ACC112 (cell line): ENCODE measurements at regions not wholly inside any gene's neighbourhood (a gene's known extent, or its start where the extent isn't known, plus 50 kb on each side); places are given as distances from the start of the nearest gene placed in this dataset.

ENCODE experiments used
- H2AFZ ChIP-seq: fragments of 200-600 bp; sonication (generic); one replicate; pipeline ENCODE4 v1.6.0; 2017; ENCODE audit warnings: antibody characterized with exemption, low read length; ENCODE audit not compliant: unreplicated experiment
- H3K27ac ChIP-seq: fragments of 200-600 bp; sonication (generic); 2 replicates; pipeline ENCODE4 v1.5.1; 2014; ENCODE audit warnings: low read depth, mild to moderate bottlenecking, antibody characterized with exemption, low read length, moderate library complexity
- H3K27me3 ChIP-seq: fragments of 200-600 bp; sonication (generic); 2 replicates; pipeline ENCODE4 v1.6.1; 2014; ENCODE audit warnings: mild to moderate bottlenecking, antibody characterized with exemption, low read length, moderate library complexity, mixed read lengths; ENCODE audit not compliant: insufficient read depth
- H3K36me3 ChIP-seq: fragments of 200-600 bp; sonication (generic); 2 replicates; pipeline ENCODE4 v1.6.1; 2016; ENCODE audit warnings: mild to moderate bottlenecking, antibody characterized with exemption, low read length, moderate library complexity, mixed read lengths; ENCODE audit not compliant: insufficient read depth
- H3K4me1 ChIP-seq: fragments of 200-600 bp; sonication (generic); one replicate; pipeline ENCODE4 v1.6.1; 2016; ENCODE audit warnings: low read length, mixed read lengths; ENCODE audit not compliant: insufficient read depth, unreplicated experiment, control insufficient read depth
- H3K4me3 ChIP-seq: fragments of 200-600 bp; sonication (generic); 2 replicates; pipeline ENCODE4 v1.5.1; 2014; ENCODE audit warnings: mild to moderate bottlenecking, low read depth, low read length
- H3K79me2 ChIP-seq: fragments of 200-600 bp; sonication (generic); one replicate; pipeline ENCODE4 v1.6.0; 2016; ENCODE audit warnings: low read length; ENCODE audit not compliant: control insufficient read depth, unreplicated experiment, insufficient read depth

DNA sequence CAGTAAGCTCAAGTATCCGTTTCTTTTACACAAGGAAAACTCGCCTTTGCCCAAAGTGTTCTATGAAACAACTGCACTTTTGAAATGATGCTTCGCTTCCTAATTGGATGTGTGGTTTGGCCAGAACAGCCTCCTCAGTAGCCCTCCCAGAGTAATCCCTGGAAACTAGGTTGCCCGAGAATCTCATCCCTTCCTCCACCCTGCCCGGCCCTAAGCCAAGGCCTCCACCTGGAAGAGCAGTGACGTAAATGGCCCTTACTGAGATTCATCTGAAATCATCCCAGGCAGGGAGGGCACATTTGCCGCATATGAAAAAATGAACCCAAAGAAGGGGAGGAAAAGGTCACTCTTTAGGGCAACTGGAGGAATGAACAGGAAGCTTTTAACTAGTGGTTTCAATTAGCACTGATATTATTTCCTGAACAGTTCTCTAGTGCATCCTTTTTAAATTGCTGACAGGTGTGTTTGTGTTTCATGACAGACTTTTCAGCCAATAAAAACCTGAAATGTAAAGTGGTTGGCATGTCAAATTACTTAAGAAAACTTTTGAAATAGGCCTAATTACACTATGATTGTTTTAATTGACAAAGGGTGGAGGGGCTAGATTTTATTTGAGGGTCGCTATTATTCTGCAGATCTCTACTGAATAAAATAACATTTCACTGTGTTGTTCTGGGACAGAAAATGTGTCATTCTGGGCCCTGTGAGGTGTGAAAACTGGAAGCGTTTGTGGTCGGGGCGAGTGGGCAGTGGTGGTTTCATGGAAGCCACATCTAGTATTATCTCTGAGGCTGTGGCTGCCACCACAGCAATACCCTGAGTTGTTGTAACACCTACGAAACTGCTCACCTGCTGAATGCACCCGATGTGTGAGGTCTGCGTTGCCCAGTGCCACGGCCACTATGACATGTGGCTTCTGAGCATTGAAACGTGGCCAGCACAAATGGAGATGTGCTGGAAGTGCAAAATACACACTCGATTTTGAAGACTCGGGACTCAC, 112.1 kb downstream of the ZIC5 start:
- Histone ChIP-seq H3K4me3 (no peak overlapping the region), H2AFZ (no peak overlapping the region), H3K4me1 (no peaks in the 10 kb centered on the region), H3K27me3 (peaks cover 34% of the 10 kb centered on the region; the same call in 1 of the 2 replicates), H3K79me2 (no peaks in the 10 kb centered on the region), H3K27ac (no peak overlapping the region), H3K36me3 (no peaks in the 10 kb centered on the region)

DNA sequence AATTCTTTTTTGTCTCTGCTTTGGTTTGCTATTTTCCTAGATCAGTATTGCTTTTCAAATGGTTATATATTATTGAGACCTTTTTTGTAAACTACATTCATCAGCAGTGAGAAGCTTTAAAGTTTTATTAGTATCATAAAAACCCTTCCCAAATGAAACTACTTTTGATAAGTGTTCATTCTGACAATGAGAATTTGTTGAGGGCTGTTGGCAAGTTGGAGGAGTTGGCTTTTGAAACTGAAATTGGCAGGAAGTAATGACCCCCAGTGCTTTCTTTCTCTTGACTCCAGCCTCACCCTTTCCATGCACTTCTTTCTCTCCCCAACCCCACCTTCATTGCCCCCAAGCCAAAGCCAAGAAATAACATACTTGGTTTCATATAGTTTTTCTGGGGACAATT, 113.8 kb downstream of the ZIC5 start:
- Histone ChIP-seq H3K79me2 (no peaks in the 10 kb centered on the region), H3K4me1 (no peaks in the 10 kb centered on the region), H3K36me3 (no peaks in the 10 kb centered on the region), H3K27ac (no peak overlapping the region), H3K27me3 (peaks cover 48% of the 10 kb centered on the region; the same call in 1 of the 2 replicates), H2AFZ (no peak overlapping the region), H3K4me3 (no peak overlapping the region)

GRCh38 chr13:99855526-99856420, 115.8 kb downstream of the ZIC5 start:
- Histone ChIP-seq H3K79me2 (no peaks in the 10 kb centered on the region), H3K4me3 (no peak overlapping the region), H3K4me1 (no peaks in the 10 kb centered on the region), H3K36me3 (no peaks in the 10 kb centered on the region), H2AFZ (no peak overlapping the region), H3K27ac (no peak overlapping the region), H3K27me3 (peaks cover 48% of the 10 kb centered on the region; the same call in 1 of the 2 replicates)

- Histone ChIP-seq H3K4me3 (no peak overlapping the region), H3K36me3 (no peaks in the 10 kb centered on the region), H3K27me3 (peaks cover 48% of the 10 kb centered on the region; the same call in 1 of the 2 replicates), H3K79me2 (no peaks in the 10 kb centered on the region), H2AFZ (no peak overlapping the region), H3K4me1 (no peaks in the 10 kb centered on the region), H3K27ac (no peak overlapping the region)
Observed at GRCh38 chr13:99854366-99854765, 117.2 kb downstream of the ZIC5 start.

DNA sequence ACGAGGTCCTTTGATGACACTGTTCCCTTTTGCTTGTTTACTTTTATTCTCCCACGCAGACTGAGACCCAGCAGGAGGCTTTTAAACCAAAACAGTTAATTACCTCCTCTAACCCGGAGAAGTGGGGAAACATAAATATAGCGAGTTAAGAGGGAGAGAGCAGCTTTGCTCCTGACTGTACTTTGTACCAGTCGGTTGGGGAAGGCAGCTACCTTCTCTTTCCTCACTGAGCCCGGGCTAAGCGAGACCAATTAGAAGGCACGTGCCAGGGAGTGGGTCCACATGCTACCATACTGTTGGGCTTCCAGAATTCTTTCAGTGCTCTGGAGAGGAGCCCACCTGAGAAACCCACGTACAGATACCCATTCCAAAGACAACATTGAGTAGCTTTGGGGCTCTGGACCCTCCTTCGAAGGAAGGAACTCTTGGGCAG, 124.2 kb downstream of the ZIC5 start:
- Histone ChIP-seq H3K27me3 (peaks cover 31% of the 10 kb centered on the region), H3K4me1 (no peaks in the 10 kb centered on the region), H3K36me3 (no peaks in the 10 kb centered on the region), H3K4me3 (no peak overlapping the region), H3K79me2 (no peaks in the 10 kb centered on the region), H3K27ac (no peak overlapping the region), H2AFZ (no peak overlapping the region)

DNA sequence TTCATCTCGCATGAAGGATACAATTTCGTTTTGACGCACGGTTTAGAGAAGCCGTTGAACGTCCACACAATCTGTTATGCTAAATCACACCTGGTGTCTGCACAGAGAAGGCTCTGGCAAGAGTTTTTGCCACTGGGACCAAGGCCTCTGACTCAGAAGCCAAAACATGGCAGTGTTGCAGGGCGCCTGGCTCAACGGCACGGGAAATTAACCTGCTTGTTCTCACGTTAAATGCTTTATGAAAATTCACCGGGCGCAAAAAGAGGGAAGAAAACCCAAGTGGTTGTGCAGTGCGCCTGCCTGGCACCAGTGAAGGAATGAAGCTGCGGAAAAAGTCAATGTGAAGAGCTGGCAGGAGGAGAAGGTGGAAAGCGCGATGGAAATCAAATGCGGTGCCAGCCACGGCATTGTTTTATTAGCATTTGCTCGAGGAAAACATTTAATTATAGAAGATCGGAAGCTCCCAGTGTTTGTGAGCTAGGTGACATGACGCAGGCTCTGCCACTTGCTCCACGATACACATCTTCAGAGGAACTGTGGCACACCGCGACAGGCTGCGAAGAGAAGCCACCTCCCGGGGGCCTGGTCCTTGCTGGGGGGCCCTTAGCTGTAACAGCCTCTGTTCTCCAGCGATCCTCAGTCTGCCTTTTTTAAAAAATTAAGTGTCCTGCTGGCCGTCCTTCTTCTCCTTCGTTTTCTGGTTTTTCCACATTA, 126.2 kb downstream of the ZIC5 start:
- Histone ChIP-seq H3K27me3 (peaks cover 34% of the 10 kb centered on the region), H3K27ac (no peak overlapping the region), H3K4me3 (no peak overlapping the region), H2AFZ (no peak overlapping the region), H3K36me3 (no peaks in the 10 kb centered on the region), H3K79me2 (no peaks in the 10 kb centered on the region), H3K4me1 (no peaks in the 10 kb centered on the region)

DNA sequence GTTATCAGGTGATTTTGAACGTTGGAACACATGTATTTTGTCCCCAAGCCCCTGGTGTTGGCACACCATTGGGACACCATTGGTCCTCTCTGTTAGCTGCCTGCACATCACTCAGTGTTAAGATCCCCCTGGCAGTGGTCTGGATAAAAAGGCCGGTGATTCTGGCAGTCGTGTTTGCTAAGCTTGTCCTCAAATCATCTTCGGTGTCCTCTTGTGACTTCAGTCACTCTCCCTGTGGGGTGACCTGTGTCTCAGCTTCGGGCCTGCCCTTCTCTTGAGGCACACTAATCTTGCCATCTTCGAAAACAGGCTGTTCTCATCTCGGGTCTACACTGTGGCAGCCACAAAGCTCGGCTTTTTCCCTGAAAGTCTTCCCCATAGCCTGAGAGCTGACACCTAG, 127.1 kb downstream of the ZIC5 start:
- H3K27ac ChIP-seq, result no peak overlapping the region
- no peak overlapping the region for H3K4me3 ChIP-seq
- H2AFZ ChIP-seq, result no peak overlapping the region
- H3K36me3 ChIP-seq, result no peaks in the 10 kb centered on the region
- H3K4me1 ChIP-seq, result no peaks in the 10 kb centered on the region
- H3K27me3 ChIP-seq, result peaks cover 34% of the 10 kb centered on the region
- H3K79me2 ChIP-seq, result no peaks in the 10 kb centered on the region

DNA sequence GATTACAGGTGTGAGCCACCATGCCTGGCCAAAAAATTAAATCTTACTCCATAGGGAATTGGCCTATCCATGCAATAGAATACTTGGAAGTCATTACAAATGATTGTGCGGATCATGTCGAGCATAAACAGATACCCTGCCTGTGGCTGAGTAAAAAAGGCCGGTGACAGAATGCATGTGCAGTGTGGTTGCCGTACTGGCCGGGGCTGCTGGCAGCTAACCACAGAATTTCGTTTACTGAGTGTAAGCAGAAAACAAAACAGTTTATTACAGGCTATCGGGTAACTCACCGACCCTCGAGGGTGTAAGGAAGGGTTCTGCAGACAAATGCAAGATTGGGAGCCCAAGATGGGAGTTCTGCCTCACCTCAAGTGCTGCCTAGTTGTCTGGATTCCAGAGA, 127.7 kb downstream of the ZIC5 start:
- no peak overlapping the region for H3K27ac ChIP-seq
- peaks cover 34% of the 10 kb centered on the region for H3K27me3 ChIP-seq
- no peaks in the 10 kb centered on the region for H3K4me1 ChIP-seq
- no peaks in the 10 kb centered on the region for H3K36me3 ChIP-seq
- no peak overlapping the region for H3K4me3 ChIP-seq
- no peak overlapping the region for H2AFZ ChIP-seq
- H3K79me2 ChIP-seq, result no peaks in the 10 kb centered on the region

DNA sequence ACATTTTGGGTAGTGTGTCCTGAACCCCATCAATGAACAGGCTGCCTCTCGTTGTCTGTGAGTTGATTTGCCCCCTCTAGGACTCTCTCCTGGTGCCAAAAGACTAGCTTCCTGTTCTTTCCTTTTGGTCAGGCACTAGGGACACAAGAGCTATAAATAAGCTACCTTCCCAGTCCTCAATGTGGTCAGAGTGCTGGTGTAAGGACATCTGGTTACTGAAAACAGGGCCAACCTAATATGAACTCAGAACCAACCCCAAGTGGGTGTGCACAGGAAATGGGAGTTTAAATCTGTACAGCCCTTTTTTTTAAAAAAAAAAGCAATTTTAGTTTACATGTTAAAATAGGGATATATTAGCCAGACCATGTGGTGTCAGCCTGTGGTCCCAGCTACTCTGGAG, 129.2 kb downstream of the ZIC5 start:
- no peak overlapping the region for H2AFZ ChIP-seq
- H3K27me3 ChIP-seq, result peaks cover 32% of the 10 kb centered on the region
- no peaks in the 10 kb centered on the region for H3K79me2 ChIP-seq
- no peaks in the 10 kb centered on the region for H3K36me3 ChIP-seq
- H3K27ac ChIP-seq, result no peak overlapping the region
- no peaks in the 10 kb centered on the region for H3K4me1 ChIP-seq
- no peak overlapping the region for H3K4me3 ChIP-seq

GRCh38 chr13:99836291-99836690, 135.3 kb downstream of the ZIC5 start:
- Histone ChIP-seq H2AFZ (no peak overlapping the region), H3K79me2 (no peaks in the 10 kb centered on the region), H3K27ac (no peak overlapping the region), H3K4me1 (no peaks in the 10 kb centered on the region), H3K36me3 (no peaks in the 10 kb centered on the region), H3K4me3 (no peak overlapping the region), H3K27me3 (peaks cover 25% of the 10 kb centered on the region)
